ENCODE measurements at regions not wholly inside any gene's neighbourhood (a gene's known extent, or its start where the extent isn't known, plus 50 kb on each side); places are given as distances from the start of the nearest gene placed in this dataset.

- TF ChIP-seq CTCF (IDR thresholded peaks at IDR 0.05; ENCODE audit: low read depth, low read length) (no peak), POLR2A (IDR thresholded peaks at IDR 0.05; ENCODE audit: extremely low read depth, insufficient read length) (no peak), MAX (IDR thresholded peaks at IDR 0.05; ENCODE audit: low read depth, low read length) (no peak), MYC (IDR thresholded peaks at IDR 0.05; ENCODE audit: low read depth, low read length) (no peak)
Observed at GRCh38 chr13:74306496-74306895, 172.3 kb upstream of the KLF12 start.

Measured in NB4 (cell line).